ENCODE measurements at regions not wholly inside any gene's neighbourhood (a gene's known extent, or its start where the extent isn't known, plus 50 kb on each side); places are given as distances from the start of the nearest gene placed in this dataset.

GRCh38 chr6:56865081-56865875 is 89.6 kb upstream of the BEND6 start:
- H3K4me3 ChIP-seq (ENCODE audit: low read depth, low read length) = no peak overlapping the region
- TF ChIP-seq, protein P1, sequence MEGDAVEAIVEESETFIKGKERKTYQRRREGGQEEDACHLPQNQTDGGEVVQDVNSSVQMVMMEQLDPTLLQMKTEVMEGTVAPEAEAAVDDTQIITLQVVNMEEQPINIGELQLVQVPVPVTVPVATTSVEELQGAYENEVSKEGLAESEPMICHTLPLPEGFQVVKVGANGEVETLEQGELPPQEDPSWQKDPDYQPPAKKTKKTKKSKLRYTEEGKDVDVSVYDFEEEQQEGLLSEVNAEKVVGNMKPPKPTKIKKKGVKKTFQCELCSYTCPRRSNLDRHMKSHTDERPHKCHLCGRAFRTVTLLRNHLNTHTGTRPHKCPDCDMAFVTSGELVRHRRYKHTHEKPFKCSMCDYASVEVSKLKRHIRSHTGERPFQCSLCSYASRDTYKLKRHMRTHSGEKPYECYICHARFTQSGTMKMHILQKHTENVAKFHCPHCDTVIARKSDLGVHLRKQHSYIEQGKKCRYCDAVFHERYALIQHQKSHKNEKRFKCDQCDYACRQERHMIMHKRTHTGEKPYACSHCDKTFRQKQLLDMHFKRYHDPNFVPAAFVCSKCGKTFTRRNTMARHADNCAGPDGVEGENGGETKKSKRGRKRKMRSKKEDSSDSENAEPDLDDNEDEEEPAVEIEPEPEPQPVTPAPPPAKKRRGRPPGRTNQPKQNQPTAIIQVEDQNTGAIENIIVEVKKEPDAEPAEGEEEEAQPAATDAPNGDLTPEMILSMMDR (IDR thresholded peaks at IDR 0.05; ENCODE audit: borderline replicate concordance, insufficient read depth, low read depth, low read length) = no peak

- TF ChIP-seq, protein P1 (IDR thresholded peaks at IDR 0.05; ENCODE audit: borderline replicate concordance, insufficient read depth, low read depth, low read length) = no peak
- H3K4me3 ChIP-seq (ENCODE audit: low read depth, low read length) = no peak overlapping the region
These were observed 90.7 kb upstream of the BEND6 start for GRCh38 chr6:56864171-56864616.

- TF ChIP-seq, protein P1 (IDR thresholded peaks at IDR 0.05; ENCODE audit: borderline replicate concordance, insufficient read depth, low read depth, low read length) = no peak
- H3K4me3 ChIP-seq (ENCODE audit: low read depth, low read length) = no peak overlapping the region
These were observed 91.5 kb upstream of the BEND6 start for GRCh38 chr6:56863366-56863765.

GRCh38 chr6:56862415-56863175 is 92.3 kb upstream of the BEND6 start:
- TF ChIP-seq, protein P1 (IDR thresholded peaks at IDR 0.05; ENCODE audit: borderline replicate concordance, insufficient read depth, low read depth, low read length) = no peak
- H3K4me3 ChIP-seq (ENCODE audit: low read depth, low read length) = no peak overlapping the region

- TF ChIP-seq, protein P1 (IDR thresholded peaks at IDR 0.05; ENCODE audit: borderline replicate concordance, insufficient read depth, low read depth, low read length) = no peak
- H3K4me3 ChIP-seq (ENCODE audit: low read depth, low read length) = no peak overlapping the region
These were observed 94.4 kb upstream of the BEND6 start for GRCh38 chr6:56860475-56860874.

- H3K4me3 ChIP-seq (ENCODE audit: low read depth, low read length) = no peak overlapping the region
- TF ChIP-seq, protein P1 (IDR thresholded peaks at IDR 0.05; ENCODE audit: borderline replicate concordance, insufficient read depth, low read depth, low read length) = no peak
These were observed 98.8 kb upstream of the BEND6 start for GRCh38 chr6:56856036-56856580.

All from GM12875 (cell line).